ENCODE measurements at regions not wholly inside any gene's neighbourhood (a gene's known extent, or its start where the extent isn't known, plus 50 kb on each side); places are given as distances from the start of the nearest gene placed in this dataset.

DNA sequence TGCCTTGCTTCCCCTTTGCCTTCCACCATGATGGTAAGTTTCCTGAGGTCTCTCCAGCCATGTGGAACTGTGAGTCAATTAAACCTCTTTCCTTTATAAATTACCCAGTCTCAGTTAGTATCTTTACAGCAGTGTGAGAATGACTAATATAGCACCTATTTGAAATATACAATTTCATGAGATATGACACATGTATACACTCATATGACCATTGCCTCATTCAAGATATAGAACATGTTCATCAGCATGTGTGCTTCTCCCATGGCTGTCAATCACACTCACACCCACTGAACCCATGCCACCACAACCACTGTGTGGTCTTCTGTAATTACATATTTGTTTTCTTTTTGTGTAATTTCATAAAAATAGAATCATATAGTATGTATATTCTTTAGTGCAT, 599.5 kb upstream of the EPHA6 start:
- TF ChIP-seq CTCF (IDR thresholded peaks at IDR 0.05; ENCODE audit: low read length) (no peak), EZH2 (optimal IDR thresholded peaks at IDR 0.05; ENCODE audit: low read depth, low read length) (no peak)

Measured in MM.1S (cell line).